RWPE1 (cell line): ENCODE measurements at regions not wholly inside any gene's neighbourhood (a gene's known extent, or its start where the extent isn't known, plus 50 kb on each side); places are given as distances from the start of the nearest gene placed in this dataset.

Source experiments
- CTCF ChIA-PET: fragments of 350-600 bp; sonication (Branson Sonifier 250); formaldehyde crosslinking; extraction: SDS; loops from one replicate; lab custom pipeline; 2021; lab: Yijun Ruan, JAX
- POLR2A ChIA-PET: fragments of 400-600 bp; formaldehyde crosslinking; extraction: SDS; loops from one replicate; lab custom pipeline; 2020; ENCODE audit warnings: antibody characterized with exemption; ENCODE audit not compliant: low non-redundant PET; lab: Yijun Ruan, JAX
- DNase-seq: peaks from one replicate; pipeline ENCODE4 v3.0.0; 2012; ENCODE audit warnings: low spot score
- H3K27ac ChIP-seq: fragments of 450-650 bp; 2 replicates; pipeline ENCODE4 v1.5.1; 2017
- TF ChIP-seq, protein P1 (sequence below): fragments of 450-650 bp; conservative IDR thresholded peaks from 2 replicates; pipeline ENCODE4 v1.5.1; 2017; ENCODE audit warnings: low read depth, mild to moderate bottlenecking

- DNase-seq = no peak
- CTCF ChIA-PET = interaction anchor here (0.6 kb wide), 1 partner anchor 355 kb away, joined by 4 read pairs; no protein-coding TSS in a partner anchor
- TF ChIP-seq, protein P1, sequence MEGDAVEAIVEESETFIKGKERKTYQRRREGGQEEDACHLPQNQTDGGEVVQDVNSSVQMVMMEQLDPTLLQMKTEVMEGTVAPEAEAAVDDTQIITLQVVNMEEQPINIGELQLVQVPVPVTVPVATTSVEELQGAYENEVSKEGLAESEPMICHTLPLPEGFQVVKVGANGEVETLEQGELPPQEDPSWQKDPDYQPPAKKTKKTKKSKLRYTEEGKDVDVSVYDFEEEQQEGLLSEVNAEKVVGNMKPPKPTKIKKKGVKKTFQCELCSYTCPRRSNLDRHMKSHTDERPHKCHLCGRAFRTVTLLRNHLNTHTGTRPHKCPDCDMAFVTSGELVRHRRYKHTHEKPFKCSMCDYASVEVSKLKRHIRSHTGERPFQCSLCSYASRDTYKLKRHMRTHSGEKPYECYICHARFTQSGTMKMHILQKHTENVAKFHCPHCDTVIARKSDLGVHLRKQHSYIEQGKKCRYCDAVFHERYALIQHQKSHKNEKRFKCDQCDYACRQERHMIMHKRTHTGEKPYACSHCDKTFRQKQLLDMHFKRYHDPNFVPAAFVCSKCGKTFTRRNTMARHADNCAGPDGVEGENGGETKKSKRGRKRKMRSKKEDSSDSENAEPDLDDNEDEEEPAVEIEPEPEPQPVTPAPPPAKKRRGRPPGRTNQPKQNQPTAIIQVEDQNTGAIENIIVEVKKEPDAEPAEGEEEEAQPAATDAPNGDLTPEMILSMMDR = no peak
- H3K27ac ChIP-seq = no peak overlapping the region
- POLR2A ChIA-PET = no interaction called here
These were observed 1392.0 kb downstream of the TECRL start for GRCh38 chr4:63017300-63017699.

GRCh38 chr4:62970846-62971245 lies 1438.4 kb downstream of the TECRL start:
- TF ChIP-seq, protein P1 = no peak
- DNase-seq = no peak
- H3K27ac ChIP-seq = no peak overlapping the region
- ChIA-PET CTCF (no interaction called here), POLR2A (no interaction called here)

- ChIA-PET CTCF (no interaction called here), POLR2A (no interaction called here)
- TF ChIP-seq, protein P1 = no peak
These were observed 1448.8 kb downstream of the TECRL start for GRCh38 chr4:62960415-62960814.

GRCh38 chr4:62953752-62954151 lies 1455.5 kb downstream of the TECRL start:
- no peak for DNase-seq
- TF ChIP-seq, protein P1 = no peak
- H3K27ac ChIP-seq = no peak overlapping the region
- ChIA-PET CTCF (no interaction called here), POLR2A (no interaction called here)

More at GRCh38 chr4:62960415-62960814, 1448.8 kb downstream of the TECRL start:
- DNase-seq = no peak
- no peak overlapping the region for H3K27ac ChIP-seq

DNA sequence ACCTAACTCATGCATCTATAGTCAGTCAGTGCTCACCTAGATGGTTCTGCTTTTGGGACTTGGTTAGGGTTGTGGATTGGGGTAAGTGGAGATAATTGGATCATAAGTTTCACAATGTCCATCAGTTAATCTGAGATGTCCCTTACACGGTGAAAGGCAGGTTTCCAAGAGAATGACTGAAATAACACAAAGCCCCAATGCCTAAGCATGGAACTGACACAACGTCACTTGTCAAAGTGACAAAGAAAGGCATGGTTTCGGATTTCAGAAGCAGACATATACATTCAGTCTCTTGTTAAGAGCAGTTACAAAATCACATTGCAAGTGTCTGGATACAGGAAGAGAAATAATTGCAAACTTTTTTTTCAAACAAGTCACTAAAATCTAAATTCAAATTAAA lies 1456.9 kb downstream of the TECRL start:
- ChIA-PET POLR2A (no interaction called here), CTCF (no interaction called here)
- TF ChIP-seq, protein P1 = no peak
- H3K27ac ChIP-seq = no peak overlapping the region
- no peak for DNase-seq

DNA sequence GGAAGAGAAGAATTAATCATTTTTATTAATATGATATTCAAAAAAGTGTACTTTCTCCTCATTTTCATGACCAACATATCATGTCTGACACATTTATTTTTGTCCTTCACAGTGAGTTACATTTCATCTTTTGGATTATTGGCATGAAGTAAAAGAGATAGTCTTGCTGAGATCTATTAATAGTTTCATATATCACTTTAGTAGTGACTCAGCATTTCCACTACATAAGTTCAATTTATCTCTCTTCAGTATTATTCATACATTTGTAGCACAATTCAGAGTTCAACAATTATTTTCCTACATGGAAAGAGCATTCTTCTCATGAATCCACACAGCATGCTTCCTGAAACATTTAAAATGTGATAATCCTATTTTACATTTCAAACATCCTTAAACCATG lies 1461.1 kb downstream of the TECRL start:
- DNase-seq = no peak
- ChIA-PET POLR2A (no interaction called here), CTCF (no interaction called here)
- TF ChIP-seq, protein P1 = no peak
- H3K27ac ChIP-seq = no peak overlapping the region
